ENCODE measurements at regions not wholly inside any gene's neighbourhood (a gene's known extent, or its start where the extent isn't known, plus 50 kb on each side); places are given as distances from the start of the nearest gene placed in this dataset.
"Not testable (repeated sequence)": the region's sequence is repeated elsewhere in the genome, so short reads cannot be mapped to it uniquely, and the experiment has no call there.

DNA sequence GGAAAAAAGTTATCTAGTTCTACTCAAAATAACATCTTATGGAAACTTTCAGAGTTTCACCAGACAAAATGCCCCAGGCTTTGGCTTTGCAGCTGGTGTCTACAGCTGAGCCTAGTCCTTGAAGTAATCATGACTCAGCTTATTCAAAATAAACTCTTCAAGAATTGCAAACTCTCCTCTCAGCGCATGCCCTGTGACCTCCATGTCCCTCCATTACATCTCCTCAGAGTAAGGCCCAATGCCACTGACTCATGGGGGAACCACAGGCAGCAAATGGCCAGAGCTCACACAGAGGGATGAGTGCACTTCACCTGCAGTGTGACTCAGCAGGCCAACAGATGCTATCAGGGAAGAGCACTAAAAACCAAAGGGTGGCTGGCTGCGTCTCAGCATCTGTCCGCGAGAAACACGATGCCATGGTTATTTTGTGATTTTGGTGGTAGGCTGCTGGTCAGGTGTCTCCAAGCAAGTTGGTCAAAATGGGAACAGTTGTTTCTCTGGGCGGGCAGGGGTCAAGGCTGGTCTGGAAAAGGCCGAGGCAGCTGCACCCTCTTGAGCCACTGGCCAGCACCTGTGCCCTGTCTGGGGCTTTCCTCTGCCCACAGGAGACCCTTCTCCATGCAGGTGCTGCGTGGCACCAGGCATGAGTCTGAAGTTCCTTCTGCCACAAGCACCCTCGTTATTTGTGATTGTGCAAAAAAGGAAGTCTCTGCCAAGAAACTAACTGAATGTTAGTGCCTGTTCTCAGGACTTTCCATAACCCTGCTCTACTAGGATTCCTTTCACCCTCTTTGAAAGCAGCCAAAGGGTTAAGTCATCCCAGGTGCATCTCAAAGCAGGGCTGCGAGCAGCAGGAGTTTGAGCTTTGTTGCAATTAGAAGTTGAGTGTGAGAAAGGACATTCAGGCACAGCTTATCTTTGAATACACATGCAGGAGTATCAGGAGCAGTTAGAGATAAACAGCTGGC lies 118.1 kb upstream of the PLGLB2 start:
- TF ChIP-seq EZH2phosphoT487 (IDR thresholded peaks at IDR 0.05; ENCODE audit: insufficient read depth, low read depth); EZH2 (IDR thresholded peaks at IDR 0.05; ENCODE audit: insufficient read depth, poor library complexity, severe bottlenecking): not testable (repeated sequence)
